ENCODE measurements at regions not wholly inside any gene's neighbourhood (a gene's known extent, or its start where the extent isn't known, plus 50 kb on each side); places are given as distances from the start of the nearest gene placed in this dataset.

DNA sequence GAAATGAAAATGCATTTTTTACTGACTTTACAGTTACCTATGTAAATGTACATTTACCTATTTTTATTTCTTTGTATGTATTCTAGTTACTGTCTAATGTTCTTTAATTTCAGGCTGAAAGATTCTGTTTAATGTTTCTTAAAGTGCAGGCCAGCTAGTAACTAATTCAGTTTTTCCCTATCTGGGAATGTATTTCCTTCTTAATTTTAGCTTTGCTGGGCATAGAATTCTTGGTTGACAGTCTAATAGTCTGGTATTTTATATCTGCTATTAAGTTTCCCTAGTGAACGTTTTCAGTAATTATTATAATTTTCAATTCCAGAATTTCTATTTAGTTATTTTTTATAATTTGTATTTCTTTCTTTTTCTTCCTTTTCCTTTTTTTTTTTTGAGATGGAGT is 186.0 kb upstream of the NOX3 start:
- H3K27ac ChIP-seq: no peak overlapping the region
- 86 to 94% methylated on average over 1 of the region's 1 CpG for WGBS, 2 donors
- no peak for DNase-seq
- H3K9me3 ChIP-seq: peaks cover 0 to 5% (median 0%) of the 10 kb centered on the region in 4 donors
- no peak for ATAC-seq (ENCODE audit: low FRiP score in 2 of 2)
- TF ChIP-seq POLR2A (IDR thresholded peaks at IDR 0.05): no peak
- no peaks in the 10 kb centered on the region for H3K4me1 ChIP-seq
- no peaks in the 10 kb centered on the region for H3K36me3 ChIP-seq
- H3K27me3 ChIP-seq: no peaks in the 10 kb centered on the region
- H3K4me3 ChIP-seq: no peak overlapping the region

- ATAC-seq (ENCODE audit: low FRiP score in 2 of 2) (no peak), DNase-seq (no peak)
- peaks cover 0 to 5% (median 0%) of the 10 kb centered on the region in 4 donors for H3K9me3 ChIP-seq
- TF ChIP-seq POLR2AphosphoS5 (IDR thresholded peaks at IDR 0.05) (no peak), CTCF (IDR thresholded peaks at IDR 0.05) (no peak), POLR2A (IDR thresholded peaks at IDR 0.05) (no peak), EP300 (IDR thresholded peaks at IDR 0.05) (no peak)
- 79 to 85% methylated on average over 1 of the region's 1 CpG for WGBS, 2 donors
- no peak overlapping the region for H3K4me3 ChIP-seq
- H3K27ac ChIP-seq: no peak overlapping the region
- no peaks in the 10 kb centered on the region for H3K36me3 ChIP-seq
- H3K27me3 ChIP-seq: no peaks in the 10 kb centered on the region
- no peaks in the 10 kb centered on the region for H3K4me1 ChIP-seq
Observed at GRCh38 chr6:155638200-155638599, 182.6 kb upstream of the NOX3 start.

DNA sequence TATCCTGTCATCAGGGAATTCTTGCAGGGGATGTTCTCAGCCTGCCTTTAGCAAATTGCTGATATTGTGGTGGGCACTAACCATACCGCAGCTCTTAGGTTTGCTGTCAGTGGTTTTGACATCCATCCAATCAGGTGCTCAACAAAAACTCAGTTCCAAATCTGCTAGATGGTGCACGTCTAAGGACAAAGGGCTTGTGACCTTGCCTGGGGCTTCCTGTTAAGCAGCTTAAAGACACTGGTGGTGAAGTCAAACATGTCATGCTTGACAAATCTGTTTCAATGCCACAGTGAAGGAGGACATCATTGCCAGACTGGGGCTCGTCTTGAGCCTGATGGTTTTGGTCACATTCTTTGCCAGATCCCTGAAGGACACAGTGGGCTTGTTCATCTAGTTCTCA is 179.8 kb upstream of the NOX3 start:
- Histone ChIP-seq H3K27ac (no peak overlapping the region), H3K4me1 (no peaks in the 10 kb centered on the region), H3K4me3 (no peak overlapping the region), H3K27me3 (no peaks in the 10 kb centered on the region), H3K36me3 (no peaks in the 10 kb centered on the region), H3K9me3 (no peaks in the 10 kb centered on the region)
- TF ChIP-seq POLR2AphosphoS5 (IDR thresholded peaks at IDR 0.05): no peak
- no peak for TF ChIP-seq CTCF (IDR thresholded peaks at IDR 0.05)
- no peak for TF ChIP-seq EP300 (IDR thresholded peaks at IDR 0.05)
- TF ChIP-seq POLR2A (IDR thresholded peaks at IDR 0.05): no peak
- no peak for ATAC-seq (ENCODE audit: low FRiP score in 2 of 2)
- DNase-seq: no peak
- 81 to 88% methylated on average over 2 to 3 of the region's 3 CpGs for WGBS, 2 donors

GRCh38 chr6:155630085-155630484 is 174.4 kb upstream of the NOX3 start:
- Histone ChIP-seq H3K9me3 (no peaks in the 10 kb centered on the region), H3K27me3 (no peaks in the 10 kb centered on the region), H3K4me1 (no peaks in the 10 kb centered on the region), H3K36me3 (no peaks in the 10 kb centered on the region), H3K4me3 (no peak overlapping the region), H3K27ac (no peak overlapping the region)
- ATAC-seq (ENCODE audit: low FRiP score in 2 of 2) (no peak), DNase-seq (no peak)
- 52 to 54% methylated on average over 2 of the region's 2 CpGs for WGBS, 2 donors
- TF ChIP-seq EP300 (IDR thresholded peaks at IDR 0.05) (no peak), POLR2A (IDR thresholded peaks at IDR 0.05) (no peak), CTCF (IDR thresholded peaks at IDR 0.05) (no peak), POLR2AphosphoS5 (IDR thresholded peaks at IDR 0.05) (no peak)

DNA sequence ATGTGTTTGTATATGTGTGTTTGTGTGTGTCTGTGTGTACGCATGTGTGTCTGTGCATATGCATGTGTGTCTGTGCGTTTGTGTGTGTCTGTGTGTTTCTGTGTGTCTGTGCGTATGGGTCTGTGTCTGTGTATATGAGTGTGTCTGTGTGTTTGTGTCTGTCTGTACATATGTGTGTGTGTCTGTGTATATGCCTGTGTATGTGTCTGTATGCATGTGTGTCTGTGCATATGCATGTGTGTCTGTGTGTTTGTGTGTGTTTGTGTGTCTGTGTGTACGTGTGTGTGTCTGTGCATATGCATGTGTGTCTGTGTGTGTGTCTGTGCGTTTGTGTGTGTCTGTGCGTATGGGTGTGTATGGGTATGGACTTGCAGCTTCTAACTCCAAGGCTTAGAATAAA is 174.0 kb upstream of the NOX3 start:
- H3K27me3 ChIP-seq: no peaks in the 10 kb centered on the region
- WGBS, 2 donors: 53 to 80% methylated on average over 4 to 6 of the region's 6 CpGs
- H3K4me3 ChIP-seq: no peak overlapping the region
- H3K36me3 ChIP-seq: no peaks in the 10 kb centered on the region
- H3K4me1 ChIP-seq: no peaks in the 10 kb centered on the region
- no peak for ATAC-seq (ENCODE audit: low FRiP score in 2 of 2)
- DNase-seq: no peak
- H3K27ac ChIP-seq: no peak overlapping the region
- TF ChIP-seq POLR2AphosphoS5 (IDR thresholded peaks at IDR 0.05) (no peak), POLR2A (IDR thresholded peaks at IDR 0.05) (no peak), CTCF (IDR thresholded peaks at IDR 0.05) (no peak), EP300 (IDR thresholded peaks at IDR 0.05) (no peak)
- no peaks in the 10 kb centered on the region for H3K9me3 ChIP-seq

Measured in upper lobe of left lung (tissue), 6 donors.